ENCODE measurements at regions not wholly inside any gene's neighbourhood (a gene's known extent, or its start where the extent isn't known, plus 50 kb on each side); places are given as distances from the start of the nearest gene placed in this dataset.

DNA sequence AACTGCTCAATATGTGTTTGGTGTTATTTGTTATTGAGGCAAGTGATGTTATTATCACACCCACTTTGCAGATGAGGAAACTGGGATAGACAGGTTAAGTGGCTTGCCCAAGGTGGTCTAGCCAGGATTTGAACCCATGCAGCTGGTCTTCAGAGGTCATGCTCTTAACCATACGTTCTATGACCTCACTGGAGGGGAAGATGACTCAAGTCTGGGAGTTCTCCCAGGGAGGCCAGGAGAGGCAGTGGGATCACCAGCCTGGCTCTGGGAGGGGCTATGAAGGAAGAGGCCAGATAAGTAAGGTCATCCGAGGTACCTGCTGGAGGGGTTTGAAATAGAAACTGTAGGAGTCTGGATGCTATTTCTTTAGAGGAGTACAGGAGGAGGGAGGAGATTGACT lies 95.3 kb downstream of the NAV1 start:
- no peak for DNase-seq (ENCODE audit: low spot score)
- Mint-ChIP-seq H3K4me3 (ENCODE audit: unreplicated experiment) (no peak overlapping the region), H3K4me1 (ENCODE audit: unreplicated experiment) (peaks cover 38% of the 10 kb centered on the region), H3K36me3 (ENCODE audit: low read depth, unreplicated experiment) (peaks cover 36% of the 10 kb centered on the region), H3K27ac (ENCODE audit: unreplicated experiment) (no peak overlapping the region), H3K9me3 (ENCODE audit: unreplicated experiment) (no peaks in the 10 kb centered on the region), H3K27me3 (ENCODE audit: unreplicated experiment) (peaks cover 4% of the 10 kb centered on the region)
- TF ChIP-seq, protein P1, sequence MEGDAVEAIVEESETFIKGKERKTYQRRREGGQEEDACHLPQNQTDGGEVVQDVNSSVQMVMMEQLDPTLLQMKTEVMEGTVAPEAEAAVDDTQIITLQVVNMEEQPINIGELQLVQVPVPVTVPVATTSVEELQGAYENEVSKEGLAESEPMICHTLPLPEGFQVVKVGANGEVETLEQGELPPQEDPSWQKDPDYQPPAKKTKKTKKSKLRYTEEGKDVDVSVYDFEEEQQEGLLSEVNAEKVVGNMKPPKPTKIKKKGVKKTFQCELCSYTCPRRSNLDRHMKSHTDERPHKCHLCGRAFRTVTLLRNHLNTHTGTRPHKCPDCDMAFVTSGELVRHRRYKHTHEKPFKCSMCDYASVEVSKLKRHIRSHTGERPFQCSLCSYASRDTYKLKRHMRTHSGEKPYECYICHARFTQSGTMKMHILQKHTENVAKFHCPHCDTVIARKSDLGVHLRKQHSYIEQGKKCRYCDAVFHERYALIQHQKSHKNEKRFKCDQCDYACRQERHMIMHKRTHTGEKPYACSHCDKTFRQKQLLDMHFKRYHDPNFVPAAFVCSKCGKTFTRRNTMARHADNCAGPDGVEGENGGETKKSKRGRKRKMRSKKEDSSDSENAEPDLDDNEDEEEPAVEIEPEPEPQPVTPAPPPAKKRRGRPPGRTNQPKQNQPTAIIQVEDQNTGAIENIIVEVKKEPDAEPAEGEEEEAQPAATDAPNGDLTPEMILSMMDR (IDR thresholded peaks at IDR 0.05; ENCODE audit: unreplicated experiment): no peak

DNA sequence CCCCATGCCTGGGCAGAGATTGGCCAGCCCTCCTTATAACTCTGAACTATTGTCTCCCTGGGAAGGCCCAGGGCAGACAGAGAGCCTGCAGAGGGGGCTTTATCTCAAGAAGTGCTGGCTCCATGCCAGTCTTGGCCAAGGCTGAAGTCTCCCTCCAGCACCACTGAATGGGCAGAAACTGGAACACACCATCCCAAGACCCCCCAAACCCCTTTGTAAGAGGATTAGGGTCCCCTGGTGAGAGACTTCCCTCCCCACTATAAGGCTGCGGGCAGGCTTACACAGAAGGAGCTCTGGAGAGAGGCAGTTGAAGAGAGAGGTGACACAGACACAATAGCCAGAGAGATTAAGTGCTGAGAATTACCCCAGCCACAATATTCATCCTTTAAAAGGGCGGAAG lies 97.2 kb downstream of the NAV1 start:
- Mint-ChIP-seq H3K4me1 (ENCODE audit: unreplicated experiment) (peaks cover 38% of the 10 kb centered on the region), H3K9me3 (ENCODE audit: unreplicated experiment) (no peaks in the 10 kb centered on the region), H3K27me3 (ENCODE audit: unreplicated experiment) (peaks cover 7% of the 10 kb centered on the region), H3K4me3 (ENCODE audit: unreplicated experiment) (peak overlapping the region; percentile 73), H3K27ac (ENCODE audit: unreplicated experiment) (peak overlapping the region; percentile 94), H3K36me3 (ENCODE audit: low read depth, unreplicated experiment) (peaks cover 25% of the 10 kb centered on the region)
- DNase-seq (ENCODE audit: low spot score): no peak
- TF ChIP-seq, protein P1 (IDR thresholded peaks at IDR 0.05; ENCODE audit: unreplicated experiment): no peak

DNA sequence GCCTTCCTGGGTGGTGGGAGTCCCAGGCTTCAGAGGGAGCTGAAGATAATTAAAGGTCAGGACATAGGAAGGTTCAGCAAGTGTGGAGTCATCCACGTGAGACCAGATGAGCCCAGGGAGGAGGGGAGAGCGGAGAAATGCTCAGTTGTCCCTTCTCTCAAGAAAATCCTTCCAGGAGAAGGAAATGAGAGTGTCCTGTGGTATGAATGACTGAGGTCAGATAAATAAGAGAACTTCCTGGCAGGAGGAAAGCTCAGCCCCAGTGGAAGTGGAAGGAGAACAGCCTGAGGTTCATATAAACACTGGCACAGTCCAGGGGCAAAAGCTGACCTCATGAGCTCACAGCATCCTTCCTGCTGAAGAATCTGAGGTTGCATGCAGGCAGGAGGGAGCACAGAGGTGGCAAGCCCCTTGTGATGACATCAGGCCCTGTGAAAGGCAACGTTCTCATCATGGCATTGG lies 97.6 kb downstream of the NAV1 start:
- TF ChIP-seq, protein P1 (IDR thresholded peaks at IDR 0.05; ENCODE audit: unreplicated experiment): no peak
- no peaks in the 10 kb centered on the region for H3K9me3 Mint-ChIP-seq (ENCODE audit: unreplicated experiment)
- H3K27ac Mint-ChIP-seq (ENCODE audit: unreplicated experiment): peak overlapping the region; percentile 94
- peaks cover 9% of the 10 kb centered on the region for H3K27me3 Mint-ChIP-seq (ENCODE audit: unreplicated experiment)
- H3K4me3 Mint-ChIP-seq (ENCODE audit: unreplicated experiment): no peak overlapping the region
- peaks cover 38% of the 10 kb centered on the region for H3K4me1 Mint-ChIP-seq (ENCODE audit: unreplicated experiment)
- peaks cover 27% of the 10 kb centered on the region for H3K36me3 Mint-ChIP-seq (ENCODE audit: low read depth, unreplicated experiment)
- no peak for DNase-seq (ENCODE audit: low spot score)

DNA sequence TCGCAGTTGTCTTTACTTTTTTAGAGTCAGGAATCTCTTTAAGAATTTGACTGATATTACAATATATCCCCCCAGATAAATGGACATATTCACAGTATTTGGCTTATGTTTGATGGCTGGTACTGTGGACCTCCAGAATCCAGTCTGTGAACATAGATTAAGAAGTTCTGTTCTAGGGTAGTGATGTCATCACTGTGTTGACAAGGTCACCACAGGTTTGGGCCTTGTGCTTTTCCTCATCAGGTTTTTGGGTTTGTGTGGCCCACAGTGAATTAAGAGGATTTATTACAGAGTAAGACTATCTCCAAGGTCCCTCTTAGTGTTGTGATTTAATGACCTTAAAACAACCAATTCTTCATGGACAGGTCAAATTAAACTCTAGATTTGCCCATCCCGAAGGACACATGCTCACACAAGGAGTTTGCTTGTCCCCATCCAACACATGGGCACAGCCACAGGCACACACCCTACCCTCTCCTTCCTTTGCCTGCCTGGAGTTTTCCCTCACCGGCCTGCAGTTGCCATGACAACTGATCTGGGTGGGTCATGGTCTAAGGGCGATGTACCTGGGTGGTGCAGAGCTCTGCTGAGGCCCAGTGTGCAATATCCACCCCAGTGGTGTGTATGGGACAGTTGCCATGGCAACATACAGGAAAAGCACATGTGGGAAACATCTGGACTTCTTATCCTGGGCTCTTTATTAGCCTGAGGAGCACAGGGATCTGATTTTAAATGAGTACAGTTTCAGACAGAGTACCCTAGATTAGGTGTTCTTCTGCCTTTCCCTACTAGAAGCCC lies 98.6 kb downstream of the NAV1 start:
- TF ChIP-seq, protein P1 (IDR thresholded peaks at IDR 0.05; ENCODE audit: unreplicated experiment): no peak
- H3K9me3 Mint-ChIP-seq (ENCODE audit: unreplicated experiment): no peaks in the 10 kb centered on the region
- H3K4me1 Mint-ChIP-seq (ENCODE audit: unreplicated experiment): peaks cover 38% of the 10 kb centered on the region
- peaks cover 13% of the 10 kb centered on the region for H3K27me3 Mint-ChIP-seq (ENCODE audit: unreplicated experiment)
- H3K4me3 Mint-ChIP-seq (ENCODE audit: unreplicated experiment): no peak overlapping the region
- H3K36me3 Mint-ChIP-seq (ENCODE audit: low read depth, unreplicated experiment): peaks cover 21% of the 10 kb centered on the region
- DNase-seq (ENCODE audit: low spot score): peak; percentile 43
- peak overlapping the region; percentile 94 for H3K27ac Mint-ChIP-seq (ENCODE audit: unreplicated experiment)

DNA sequence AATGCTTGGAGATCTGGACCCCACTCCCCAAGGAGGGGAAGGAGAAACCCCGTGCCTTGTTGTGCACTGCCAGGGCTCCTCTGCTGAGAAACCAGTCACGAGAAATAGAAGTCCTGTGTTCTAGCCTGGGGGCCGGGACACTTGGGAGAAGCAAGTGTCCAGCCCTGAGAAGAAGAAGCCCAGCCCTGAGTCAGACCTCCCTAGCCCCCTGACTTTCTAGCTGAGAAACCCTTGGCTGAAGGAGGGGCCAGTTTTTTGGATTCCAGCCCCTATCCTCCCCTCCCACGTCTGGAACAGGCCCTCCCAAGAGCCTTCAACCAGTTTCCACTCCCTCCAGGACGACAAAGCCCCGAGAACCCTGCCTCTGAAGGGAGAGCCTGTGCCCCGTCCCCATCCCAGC lies 100.5 kb downstream of the NAV1 start:
- H3K27ac Mint-ChIP-seq (ENCODE audit: unreplicated experiment): no peak overlapping the region

More for the DNA sequence above, 100.5 kb downstream of the NAV1 start:
- no peak overlapping the region for H3K4me3 Mint-ChIP-seq (ENCODE audit: unreplicated experiment)
- H3K36me3 Mint-ChIP-seq (ENCODE audit: low read depth, unreplicated experiment): peaks cover 25% of the 10 kb centered on the region
- TF ChIP-seq, protein P1 (IDR thresholded peaks at IDR 0.05; ENCODE audit: unreplicated experiment): no peak
- H3K4me1 Mint-ChIP-seq (ENCODE audit: unreplicated experiment): peaks cover 36% of the 10 kb centered on the region
- DNase-seq (ENCODE audit: low spot score): no peak
- H3K27me3 Mint-ChIP-seq (ENCODE audit: unreplicated experiment): peaks cover 11% of the 10 kb centered on the region
- no peaks in the 10 kb centered on the region for H3K9me3 Mint-ChIP-seq (ENCODE audit: unreplicated experiment)
